NB4 (cell line): ENCODE measurements at regions not wholly inside any gene's neighbourhood (a gene's known extent, or its start where the extent isn't known, plus 50 kb on each side); places are given as distances from the start of the nearest gene placed in this dataset.

Experiments
- MAX ChIP-seq: IDR thresholded peaks from 2 replicates; pipeline ENCODE4 v1.6.1; 2011; ENCODE audit warnings: low read depth, low read length
- TF ChIP-seq, protein P1 (sequence below): IDR thresholded peaks from one replicate; pipeline ENCODE4 v1.5.1; 2012; ENCODE audit warnings: low read depth, low read length

DNA sequence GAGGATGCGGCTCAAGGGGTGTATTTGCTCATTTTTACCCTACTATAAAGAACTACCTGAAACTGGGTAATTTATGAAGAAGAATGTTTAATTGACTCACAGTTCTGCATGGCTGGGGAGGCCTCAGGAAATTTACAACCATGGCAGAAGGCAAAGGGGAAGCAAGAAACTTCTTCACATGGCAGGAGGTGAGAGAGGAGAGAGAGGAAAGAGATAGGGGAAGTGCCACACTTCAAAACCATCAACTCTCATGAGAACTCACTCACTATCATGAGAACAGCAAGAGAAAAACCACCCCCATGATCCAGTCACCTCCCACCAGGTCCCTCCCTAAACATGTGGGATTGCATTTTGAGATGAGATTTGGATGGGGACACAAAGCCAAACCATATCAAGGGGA is 192.7 kb downstream of the DIPK2A start:
- TF ChIP-seq, protein P1, sequence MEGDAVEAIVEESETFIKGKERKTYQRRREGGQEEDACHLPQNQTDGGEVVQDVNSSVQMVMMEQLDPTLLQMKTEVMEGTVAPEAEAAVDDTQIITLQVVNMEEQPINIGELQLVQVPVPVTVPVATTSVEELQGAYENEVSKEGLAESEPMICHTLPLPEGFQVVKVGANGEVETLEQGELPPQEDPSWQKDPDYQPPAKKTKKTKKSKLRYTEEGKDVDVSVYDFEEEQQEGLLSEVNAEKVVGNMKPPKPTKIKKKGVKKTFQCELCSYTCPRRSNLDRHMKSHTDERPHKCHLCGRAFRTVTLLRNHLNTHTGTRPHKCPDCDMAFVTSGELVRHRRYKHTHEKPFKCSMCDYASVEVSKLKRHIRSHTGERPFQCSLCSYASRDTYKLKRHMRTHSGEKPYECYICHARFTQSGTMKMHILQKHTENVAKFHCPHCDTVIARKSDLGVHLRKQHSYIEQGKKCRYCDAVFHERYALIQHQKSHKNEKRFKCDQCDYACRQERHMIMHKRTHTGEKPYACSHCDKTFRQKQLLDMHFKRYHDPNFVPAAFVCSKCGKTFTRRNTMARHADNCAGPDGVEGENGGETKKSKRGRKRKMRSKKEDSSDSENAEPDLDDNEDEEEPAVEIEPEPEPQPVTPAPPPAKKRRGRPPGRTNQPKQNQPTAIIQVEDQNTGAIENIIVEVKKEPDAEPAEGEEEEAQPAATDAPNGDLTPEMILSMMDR: no peak
- TF ChIP-seq MAX: no peak
